Hindlimb muscle (tissue), 1 donor: ENCODE measurements at regions not wholly inside any gene's neighbourhood (a gene's known extent, or its start where the extent isn't known, plus 50 kb on each side); places are given as distances from the start of the nearest gene placed in this dataset.
A peak's percentile ranks its signal among the peaks of the same experiment; 100 is the strongest.
"Not testable (repeated sequence)": the region's sequence is repeated elsewhere in the genome, so short reads cannot be mapped to it uniquely, and the experiment has no call there.

ENCODE experiments used
- DNase-seq: peaks from one replicate; pipeline ENCODE4 v3.0.0-alpha.2; 2013

GRCh38 chr4:79266136-79266535 lies 59.7 kb downstream of the NAA11 start:
- DNase-seq = no peak

GRCh38 chr4:79259242-79259641 lies 66.6 kb downstream of the NAA11 start:
- no peak for DNase-seq

- DNase-seq = no peak
Observed at GRCh38 chr4:79258614-79259176, 67.2 kb downstream of the NAA11 start.

- DNase-seq = no peak
Observed at GRCh38 chr4:79257953-79258613, 67.8 kb downstream of the NAA11 start.

- DNase-seq = no peak
Observed at GRCh38 chr4:79255793-79256192, 70.1 kb downstream of the NAA11 start.

- no peak for DNase-seq
Observed at GRCh38 chr4:79253924-79254323, 71.9 kb downstream of the NAA11 start.

GRCh38 chr4:79253168-79253567 lies 72.7 kb downstream of the NAA11 start:
- no peak for DNase-seq

- no peak for DNase-seq
Observed at GRCh38 chr4:79250887-79251286, 75.0 kb downstream of the NAA11 start.

GRCh38 chr4:79249881-79250503 lies 75.9 kb downstream of the NAA11 start:
- DNase-seq = no peak

GRCh38 chr4:79248610-79249009 lies 77.3 kb downstream of the NAA11 start:
- DNase-seq = no peak

GRCh38 chr4:79247695-79248394 lies 78.0 kb downstream of the NAA11 start:
- no peak for DNase-seq

GRCh38 chr4:79245200-79245940 lies 80.5 kb downstream of the NAA11 start:
- DNase-seq = not testable (repeated sequence)

GRCh38 chr4:79241846-79242245 lies 84.0 kb downstream of the NAA11 start:
- no peak for DNase-seq

GRCh38 chr4:79237851-79238250 lies 88.0 kb downstream of the NAA11 start:
- DNase-seq = peak; percentile 47

GRCh38 chr4:79236785-79237184 lies 89.1 kb downstream of the NAA11 start:
- DNase-seq = no peak

GRCh38 chr4:79235095-79235494 lies 90.8 kb downstream of the NAA11 start:
- DNase-seq = no peak

GRCh38 chr4:79233820-79234219 lies 92.0 kb downstream of the NAA11 start:
- DNase-seq = no peak

GRCh38 chr4:79232540-79232939 lies 93.3 kb downstream of the NAA11 start:
- no peak for DNase-seq

- DNase-seq = no peak
Observed at GRCh38 chr4:79227860-79228259, 98.0 kb downstream of the NAA11 start.

GRCh38 chr4:79225360-79225759 lies 100.5 kb downstream of the NAA11 start:
- DNase-seq = no peak

GRCh38 chr4:79224777-79225104 lies 101.1 kb downstream of the NAA11 start:
- no peak for DNase-seq

- DNase-seq = no peak
Observed at GRCh38 chr4:79223993-79224776, 101.7 kb downstream of the NAA11 start.
